Endothelial cell of umbilical vein (primary cell): ENCODE measurements at regions not wholly inside any gene's neighbourhood (a gene's known extent, or its start where the extent isn't known, plus 50 kb on each side); places are given as distances from the start of the nearest gene placed in this dataset.

Source experiments
- BruUV-seq: library from RNA; stranded (reverse); fragments of 400-500 nt; replicated peaks from 2 replicates; lab custom pipeline; 2021; lab: Mats Ljungman, UMichigan
- CTCF ChIA-PET: fragments of 300-600, 350-600 bp; sonication (Branson Sonifier 250); formaldehyde crosslinking; loops from one replicate; lab custom pipeline; 2021; ENCODE audit warnings: antibody characterized with exemption, inconsistent platforms; lab: Charles Lee
- POLR2A ChIA-PET: fragments of 300-600, 350-600 bp; sonication (Branson Sonifier 250); formaldehyde crosslinking; loops from one replicate; lab custom pipeline; 2021; ENCODE audit warnings: antibody characterized with exemption, inconsistent platforms; lab: Charles Lee
- DNase-seq: peaks from one replicate; pipeline ENCODE4 v3.0.0-alpha.2; 2011; ENCODE audit warnings: low read depth, low spot score
- FAIRE-seq: peaks from 2 replicates; lab custom pipeline; 2011; peaks lifted over from hg19 to GRCh38; lab: Jason Lieb, UNC
- H2AFZ ChIP-seq: 2 replicates; pipeline ENCODE4 v1.6.0; 2012; ENCODE audit warnings: low read depth, low read length, control low read depth, inconsistent platforms
- H3K27ac ChIP-seq: 2 replicates; pipeline ENCODE4 v1.5.1; 2011; ENCODE audit warnings: low read depth, mild to moderate bottlenecking, control low read depth, low read length, moderate library complexity; ENCODE audit not compliant: insufficient read depth
- H3K27me3 ChIP-seq, 2 experiments: 2 replicates each; pipeline versions ENCODE4 v1.6.0 to v1.6.1; 2011; ENCODE audit warnings: low read length in 2 of 2, mixed read lengths in 1 of 2; ENCODE audit not compliant: control insufficient read depth in 2 of 2, insufficient read depth in 2 of 2
- H3K36me3 ChIP-seq, 2 experiments: 2 replicates in 1 of 2; 3 replicates in 1 of 2; pipeline ENCODE4 v1.5.1; 2011; ENCODE audit warnings: low read length in 2 of 2, mild to moderate bottlenecking in 1 of 2, moderate library complexity in 1 of 2; ENCODE audit not compliant: control insufficient read depth in 2 of 2, insufficient read depth in 2 of 2; ENCODE audit errors: extremely low read depth in 1 of 2
- H3K4me1 ChIP-seq: 3 replicates; pipeline ENCODE4 v1.5.1; 2011; ENCODE audit warnings: mild to moderate bottlenecking, low read length; ENCODE audit not compliant: control insufficient read depth, insufficient read depth; ENCODE audit errors: extremely low read depth
- H3K4me2 ChIP-seq: 2 replicates; pipeline ENCODE4 v1.6.1; 2011; ENCODE audit warnings: low read length, control low read depth, mixed read lengths; ENCODE audit not compliant: insufficient read depth
- H3K4me3 ChIP-seq, 3 experiments: fragments of 200-600 bp in 1 of 3; sonication (generic), shearing (Covaris generic) in 1 of 3; replicated peaks in 1 of 3; 2 replicates each; pipeline ENCODE4 v1.5.1; 2011 to 2016; ENCODE audit warnings: control low read depth in 3 of 3, low read length in 3 of 3, mild to moderate bottlenecking in 2 of 3, inconsistent platforms in 1 of 3, low read depth in 1 of 3, moderate library complexity in 1 of 3; ENCODE audit not compliant: insufficient read depth in 1 of 3
- H3K79me2 ChIP-seq: 2 replicates; pipeline ENCODE4 v1.6.0; 2012; ENCODE audit warnings: low read length, inconsistent platforms; ENCODE audit not compliant: control insufficient read depth, insufficient read depth
- H3K9ac ChIP-seq: replicated peaks from 2 replicates; pipeline ENCODE3; 2011; ENCODE audit warnings: low read length, control low read depth; ENCODE audit not compliant: insufficient read depth; ENCODE audit errors: extremely low read depth
- H3K9me1 ChIP-seq: replicated peaks from 3 replicates; pipeline ENCODE4 v1.6.0; 2011; ENCODE audit warnings: mild to moderate bottlenecking, low read length; ENCODE audit not compliant: control insufficient read depth, insufficient read depth; ENCODE audit errors: extremely low read depth
- H3K9me3 ChIP-seq: replicated peaks from 2 replicates; pipeline ENCODE4 v1.5.1; 2012; ENCODE audit warnings: low read length, inconsistent platforms; ENCODE audit not compliant: control insufficient read depth, insufficient read depth
- H4K20me1 ChIP-seq: replicated peaks from 2 replicates; pipeline ENCODE3; 2011; ENCODE audit warnings: mild to moderate bottlenecking, low read length; ENCODE audit not compliant: control insufficient read depth, insufficient read depth; ENCODE audit errors: extremely low read depth
- CTCF ChIP-seq, 2 donors: IDR thresholded peaks; 1 replicate in 1 of 2; 2 replicates in 1 of 2; pipeline ENCODE4 v1.5.1; 2011; ENCODE audit warnings: low read length in 2 of 2, mild to moderate bottlenecking in 2 of 2, moderate library complexity in 2 of 2, control low read depth in 1 of 2, inconsistent platforms in 1 of 2, low read depth in 1 of 2; ENCODE audit not compliant: insufficient read depth in 1 of 2; ENCODE audit errors: extremely low read depth in 1 of 2
- EZH2 ChIP-seq: IDR thresholded peaks from 2 replicates; pipeline ENCODE4 v1.6.1; 2012; ENCODE audit warnings: borderline replicate concordance, low read depth, mild to moderate bottlenecking, moderate library complexity, low read length, inconsistent platforms; ENCODE audit not compliant: severe bottlenecking
- FOS ChIP-seq: IDR thresholded peaks from 2 replicates; pipeline ENCODE4 v1.6.1; 2011; ENCODE audit warnings: mild to moderate bottlenecking, low read length, moderate library complexity, borderline replicate concordance; ENCODE audit not compliant: insufficient read depth
- GATA2 ChIP-seq: IDR thresholded peaks from 2 replicates; pipeline ENCODE4 v1.7.0; 2011; ENCODE audit warnings: low read depth, mild to moderate bottlenecking, moderate library complexity, mixed read lengths, low read length; ENCODE audit not compliant: insufficient read length, insufficient read depth
- JUN ChIP-seq: IDR thresholded peaks from 2 replicates; pipeline ENCODE4 v1.6.1; 2011; ENCODE audit warnings: borderline replicate concordance, low read depth; ENCODE audit not compliant: insufficient read length, insufficient read depth
- MAX ChIP-seq: IDR thresholded peaks from 2 replicates; pipeline ENCODE4 v1.6.1; 2011; ENCODE audit not compliant: insufficient read depth, insufficient read length
- MYC ChIP-seq: IDR thresholded peaks from one replicate; pipeline ENCODE4 v1.6.1; 2011; ENCODE audit warnings: mild to moderate bottlenecking, low read depth, low read length
- POLR2A ChIP-seq: IDR thresholded peaks from 2 replicates; pipeline ENCODE4 v1.6.1; 2012; ENCODE audit warnings: low read depth, mild to moderate bottlenecking, control low read depth, low read length
- POLR2AphosphoS5 ChIP-seq: IDR thresholded peaks from 2 replicates; pipeline ENCODE4 v1.6.1; 2012; ENCODE audit warnings: low read depth, mild to moderate bottlenecking, control low read depth, low read length, moderate library complexity; ENCODE audit not compliant: insufficient read depth
- dilution Hi-C: fragments of 300-500 bp; cut with MboI; formaldehyde crosslinking; loops from one replicate; pipeline ENCODE4 v1.15.0; 2019; ENCODE audit warnings: low sequenced_read_pairs; ENCODE audit not compliant: extremely low pct_ligation_motif_present
- intact Hi-C: fragments of 100-400 bp; cut with micrococcal nuclease; formaldehyde crosslinking; loops from one replicate; pipeline ENCODE4 v1.10.0; 2022

- Histone ChIP-seq H3K4me2 (peak overlapping the region; percentile 44), H3K9me3 (no peaks in the 10 kb centered on the region), H3K4me1 (peaks cover 12% of the 10 kb centered on the region), H3K4me3 (no peak overlapping the region), H2AFZ (no peak overlapping the region), H3K9me1 (no peaks in the 10 kb centered on the region), H3K27me3 (no peaks in the 10 kb centered on the region), H3K79me2 (no peaks in the 10 kb centered on the region), H3K9ac (no peak overlapping the region), H3K27ac (no peak overlapping the region), H3K36me3 (no peaks in the 10 kb centered on the region), H4K20me1 (no peaks in the 10 kb centered on the region)
- FAIRE-seq = peak; percentile 95
- BruUV-seq = no TSS peak
- intact Hi-C loops = no loop called here
- DNase-seq = peak; percentile 82
- ChIA-PET POLR2A (no interaction called here), CTCF (interaction anchor here (0.7 kb wide), 1 partner anchor 10 kb away, joined by 3 read pairs; no protein-coding TSS in a partner anchor)
- dilution Hi-C loops = no loop called here
- no peak for TF ChIP-seq JUN
- TF ChIP-seq FOS = peak; percentile 42
- no peak for TF ChIP-seq EZH2
- TF ChIP-seq POLR2AphosphoS5 = peak; percentile 70
- peak; percentile 40 for TF ChIP-seq GATA2
- TF ChIP-seq MAX = no peak
- no peak for TF ChIP-seq POLR2A
- TF ChIP-seq CTCF (IDR thresholded peaks at IDR 0.05; ENCODE audit: extremely low read depth in 1 of 2, insufficient read depth in 1 of 2, low read depth in 1 of 2, low read length in 2 of 2) = no peak
- TF ChIP-seq MYC = no peak
These were observed 154.3 kb upstream of the EDNRA start for GRCh38 chr4:147326591-147326990.
